DMS 273 (cell line): ENCODE measurements at regions not wholly inside any gene's neighbourhood (a gene's known extent, or its start where the extent isn't known, plus 50 kb on each side); places are given as distances from the start of the nearest gene placed in this dataset.

Source experiments
- DNase-seq: peaks from one replicate; lab custom pipeline; 2025; ENCODE audit not compliant: unreplicated experiment; lab: John Stamatoyannopoulos, UW

DNA sequence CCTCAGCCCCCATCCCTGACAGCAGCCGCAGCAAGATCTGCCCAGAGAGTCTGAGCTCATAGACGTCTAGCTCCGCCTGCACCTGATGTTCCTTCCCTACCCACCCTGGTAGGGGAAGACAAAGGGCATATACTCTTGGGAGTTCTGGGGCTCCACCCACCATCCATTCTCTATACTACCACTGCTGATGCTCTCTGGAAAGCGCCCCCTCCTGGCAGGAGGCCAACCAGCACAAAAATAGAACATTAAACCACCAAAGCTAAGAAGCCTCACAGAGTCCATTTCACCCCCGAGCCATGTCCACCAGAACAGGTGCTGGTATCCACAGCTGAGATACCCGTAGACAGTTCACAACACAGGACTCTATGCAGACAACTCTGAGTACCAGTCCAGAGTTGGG is 662.6 kb upstream of the FAM98A start:
- no peak for DNase-seq

DNA sequence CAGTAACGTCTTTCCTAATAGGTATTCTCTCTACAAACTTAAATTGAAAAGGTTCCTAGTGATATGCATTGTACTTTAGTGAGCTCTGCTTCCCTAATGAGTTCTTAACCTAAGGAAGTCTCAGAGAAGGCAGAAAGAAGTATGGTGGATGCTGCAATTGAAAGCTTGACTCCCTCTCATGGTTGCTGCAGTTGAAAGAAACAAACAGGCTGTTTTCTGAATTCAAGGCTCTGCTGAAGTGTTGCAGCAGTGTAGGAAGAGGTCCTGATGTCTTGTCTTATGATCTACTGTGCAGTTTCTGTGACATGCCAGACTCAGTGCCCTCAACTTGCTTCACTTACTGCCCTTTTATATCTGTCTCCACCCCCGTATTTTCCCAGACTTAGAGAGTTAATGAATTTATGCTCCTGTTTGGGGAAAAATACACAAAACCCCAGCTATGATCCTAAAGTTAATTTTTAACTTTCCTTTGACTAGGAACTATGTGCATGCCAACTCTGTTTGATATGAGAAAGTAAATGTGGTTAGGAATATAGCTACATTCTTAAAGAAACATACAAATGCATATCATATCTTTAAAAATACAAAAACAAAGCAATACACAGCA is 655.3 kb upstream of the FAM98A start:
- DNase-seq: no peak

DNA sequence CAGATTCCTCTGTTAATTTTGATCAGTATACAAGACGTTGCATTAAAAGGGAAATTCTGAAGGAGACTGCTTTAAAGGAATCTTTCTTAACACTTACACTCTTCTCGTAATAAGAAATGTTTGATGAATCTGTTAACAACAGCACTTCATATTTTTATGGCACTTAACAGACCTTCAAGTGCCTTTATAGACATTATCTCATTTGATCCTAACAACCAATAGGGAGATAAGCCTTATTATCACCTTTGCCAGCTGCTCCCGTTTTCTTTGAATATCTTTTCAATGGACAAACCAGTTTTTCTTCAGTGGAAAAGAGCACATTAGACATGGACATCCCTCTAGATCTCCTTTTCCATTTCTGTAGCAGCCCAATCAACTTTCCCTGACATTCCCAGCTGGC is 653.0 kb upstream of the FAM98A start:
- no peak for DNase-seq

DNA sequence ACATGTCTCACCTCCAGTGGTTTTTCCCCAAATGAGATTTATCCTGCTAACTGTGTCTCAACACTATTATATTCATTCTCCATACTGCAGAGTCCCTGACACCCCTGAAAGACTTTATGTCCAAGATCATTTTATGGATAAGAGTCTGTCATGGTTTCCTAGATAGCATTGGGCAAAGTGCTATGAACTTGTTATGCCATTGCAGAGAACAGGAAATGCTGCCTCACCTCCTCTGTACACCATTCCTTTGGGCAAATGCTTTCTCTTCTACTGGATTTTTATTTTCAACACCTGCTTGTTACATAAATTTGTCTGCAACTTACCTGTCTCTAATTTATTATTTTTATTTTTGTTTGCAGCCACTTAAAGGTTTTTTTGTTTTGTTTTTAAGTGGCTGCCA is 652.5 kb upstream of the FAM98A start:
- no peak for DNase-seq

DNA sequence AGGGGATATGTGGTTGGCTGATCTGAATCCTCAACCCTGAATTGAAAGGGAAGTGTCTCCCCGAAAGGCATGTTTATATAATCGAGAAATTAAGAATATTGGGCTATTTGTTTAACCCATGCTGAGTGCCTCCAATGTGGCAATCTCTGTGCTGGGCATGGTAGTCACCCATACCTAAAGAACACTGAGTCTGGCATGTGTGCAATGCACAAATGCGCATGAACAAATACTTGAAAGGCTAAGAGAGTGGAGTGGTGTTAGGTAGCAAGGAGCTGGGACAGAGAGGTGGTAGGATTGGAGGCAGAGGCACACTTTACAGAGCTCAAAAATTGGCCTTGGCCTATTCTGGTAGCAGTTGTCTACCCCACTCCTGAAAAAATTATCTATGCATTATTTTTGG is 645.1 kb upstream of the FAM98A start:
- DNase-seq: no peak

DNA sequence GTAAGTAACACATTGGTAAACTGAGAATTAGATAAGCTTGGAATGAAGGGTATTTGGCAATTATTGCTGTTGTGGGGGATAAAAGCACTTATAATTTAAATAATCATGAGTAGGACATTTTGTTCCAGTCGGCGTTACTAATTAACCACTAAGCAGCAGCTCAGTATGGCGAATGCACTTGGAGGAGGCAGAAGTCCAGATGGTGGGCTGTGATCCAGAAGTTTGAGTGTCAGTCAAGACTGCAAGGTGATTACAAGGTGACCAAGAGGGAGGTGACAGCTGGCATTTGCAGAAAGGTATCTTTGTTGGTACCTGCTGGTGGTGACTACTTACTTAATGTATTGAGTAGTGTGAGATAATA is 643.6 kb upstream of the FAM98A start:
- DNase-seq: peak; percentile 89

DNA sequence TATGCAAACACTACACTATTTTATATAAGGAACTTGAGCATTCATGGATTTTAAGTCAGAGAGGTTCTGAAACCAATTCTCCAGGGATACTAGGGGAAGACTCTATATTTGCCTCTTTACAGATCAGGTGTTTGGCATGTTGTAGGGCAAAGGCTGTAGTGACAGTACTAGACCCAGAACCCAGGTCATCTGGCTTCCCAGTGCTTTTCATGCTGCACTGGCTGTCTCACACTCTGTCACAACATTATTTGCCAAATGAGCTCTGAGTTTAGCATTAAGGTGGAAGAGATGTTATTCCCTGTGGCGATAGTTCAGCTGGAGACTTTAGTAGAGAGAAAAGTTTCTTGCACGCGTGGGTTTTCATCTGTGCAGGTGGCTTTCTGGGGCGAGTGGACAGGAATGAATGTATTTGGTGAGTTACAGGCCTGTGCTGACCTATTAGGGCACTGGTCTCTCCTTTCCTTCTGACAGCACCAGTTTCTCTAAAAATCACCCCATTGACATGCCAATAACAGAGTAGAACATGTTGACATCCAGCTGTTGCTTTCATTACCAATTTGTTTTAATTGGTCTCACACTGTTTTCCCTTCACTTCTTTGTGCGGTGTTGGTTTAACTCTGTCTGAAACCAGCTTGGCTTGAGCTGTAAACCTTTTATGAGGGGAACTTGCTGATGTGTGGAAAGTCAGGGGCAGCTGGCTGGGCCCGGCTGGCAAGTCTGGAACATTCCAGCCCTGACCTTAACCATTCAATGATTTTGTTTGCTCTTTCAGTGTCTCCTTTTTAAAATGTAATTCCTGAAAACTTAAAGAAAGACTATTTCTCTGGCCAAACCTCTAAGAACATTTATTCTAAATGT is 643.0 kb upstream of the FAM98A start:
- DNase-seq: peak; percentile 83

DNA sequence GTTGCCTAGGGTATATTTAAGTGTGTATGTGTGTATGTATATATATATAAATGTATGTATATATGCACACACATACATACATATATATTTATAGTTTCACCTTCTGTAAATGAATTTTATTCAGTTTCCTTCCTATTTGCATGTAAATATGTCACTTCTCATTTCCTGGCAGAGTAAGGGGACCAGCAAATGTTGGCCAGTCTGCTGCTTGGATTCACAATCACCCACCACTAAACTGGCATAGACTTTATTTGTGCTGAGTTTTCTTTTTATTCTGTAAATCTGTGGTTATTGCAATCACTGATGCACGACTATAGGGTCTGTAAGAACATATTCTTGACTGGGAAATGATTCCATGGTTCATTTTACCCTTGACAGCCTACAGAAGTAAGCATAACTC is 640.4 kb upstream of the FAM98A start:
- DNase-seq: no peak

DNA sequence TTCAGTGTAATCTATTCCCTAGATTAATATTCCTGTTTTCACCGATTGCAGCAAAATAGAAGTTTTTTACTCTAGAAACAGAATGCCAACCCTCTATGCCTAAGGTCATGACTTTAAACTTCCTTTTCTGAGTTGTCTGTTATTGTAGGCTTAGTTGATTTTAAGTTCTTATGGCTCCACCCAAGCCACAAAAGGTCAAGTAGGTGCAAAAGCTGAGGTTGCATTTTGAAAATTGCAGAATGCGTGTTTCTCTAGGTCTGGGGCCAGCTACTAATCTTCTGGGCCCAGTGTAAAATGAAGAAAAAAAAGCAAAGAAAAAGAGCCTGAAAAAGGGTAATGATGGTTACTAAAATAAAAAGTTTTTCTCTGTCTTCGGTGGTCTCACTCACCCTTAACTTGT is 635.7 kb upstream of the FAM98A start:
- DNase-seq: no peak

DNA sequence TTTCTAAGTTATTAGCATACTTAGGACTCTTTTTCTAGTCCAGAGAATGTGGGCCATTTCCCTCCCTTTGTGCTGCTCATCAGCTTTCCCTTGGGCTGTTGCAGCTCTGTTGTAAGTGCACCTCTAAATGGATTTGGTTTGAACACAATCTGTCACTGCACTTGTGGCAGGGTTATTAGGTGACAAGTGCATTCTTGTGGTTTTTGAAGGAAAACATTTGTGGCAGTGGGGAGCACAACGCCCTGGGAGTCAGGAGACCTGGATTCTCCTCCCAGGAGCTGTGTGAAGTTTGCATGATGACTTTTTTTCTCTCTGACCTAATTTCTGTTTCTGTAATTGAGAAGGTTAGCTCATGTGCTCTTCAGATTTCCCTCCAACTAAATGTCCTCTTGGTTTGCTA is 630.9 kb upstream of the FAM98A start:
- no peak for DNase-seq

DNA sequence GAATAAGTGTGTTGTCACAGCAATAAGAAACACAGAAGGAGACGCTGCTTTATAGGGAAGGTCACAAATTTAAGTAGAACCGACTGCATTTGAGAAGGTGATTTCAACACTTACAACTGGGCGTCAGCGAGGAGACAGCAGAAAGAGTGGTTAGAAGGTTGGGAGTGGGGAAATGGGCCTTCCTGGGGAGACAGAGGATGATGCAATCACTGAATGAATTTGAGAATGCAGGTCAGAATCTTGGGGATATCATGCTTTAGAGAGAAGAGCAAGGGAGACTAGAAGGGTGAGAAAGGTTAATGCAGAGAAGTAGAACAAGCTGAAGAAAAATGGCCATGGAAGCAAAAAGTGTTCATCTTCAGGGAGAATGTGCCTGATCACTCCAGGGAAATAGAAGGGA is 616.1 kb upstream of the FAM98A start:
- no peak for DNase-seq

DNA sequence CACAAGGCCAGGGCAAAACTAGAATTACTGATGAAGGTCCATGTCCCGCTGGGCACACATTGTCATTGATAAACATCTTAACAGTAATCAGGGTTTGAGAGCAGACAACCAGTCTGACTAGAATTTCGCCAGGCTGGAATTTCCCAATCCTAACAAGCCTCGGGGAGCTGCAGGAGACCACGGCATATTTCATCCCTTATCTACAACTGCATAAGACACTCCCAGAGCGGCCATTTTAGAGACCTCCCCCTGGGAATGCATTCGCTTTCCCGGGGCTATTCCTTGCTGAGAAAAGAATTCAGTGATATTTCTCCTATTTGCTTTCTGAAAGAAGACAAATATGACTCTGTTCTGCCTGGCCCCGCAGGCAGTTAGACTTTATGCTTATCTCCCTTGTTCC is 611.3 kb upstream of the FAM98A start:
- DNase-seq: peak; percentile 24

DNA sequence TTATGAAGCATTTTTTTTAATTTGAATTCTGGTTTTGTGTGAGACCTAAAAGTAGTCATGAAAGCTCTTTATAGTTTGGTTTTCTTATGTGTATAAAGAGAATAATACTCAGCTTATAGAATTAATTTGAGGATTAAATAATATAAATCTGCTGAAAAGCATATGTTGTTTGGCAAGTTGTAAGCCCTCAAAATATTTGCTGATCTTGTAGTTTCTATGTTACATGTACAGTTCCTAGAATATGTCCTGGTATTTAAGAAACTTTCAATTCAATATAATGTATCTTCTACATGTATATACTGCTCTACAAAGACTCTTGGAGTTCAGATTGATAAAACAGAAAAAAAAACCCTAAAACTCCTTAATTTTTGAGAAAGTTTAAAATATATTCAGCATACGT is 605.5 kb upstream of the FAM98A start:
- DNase-seq: no peak

DNA sequence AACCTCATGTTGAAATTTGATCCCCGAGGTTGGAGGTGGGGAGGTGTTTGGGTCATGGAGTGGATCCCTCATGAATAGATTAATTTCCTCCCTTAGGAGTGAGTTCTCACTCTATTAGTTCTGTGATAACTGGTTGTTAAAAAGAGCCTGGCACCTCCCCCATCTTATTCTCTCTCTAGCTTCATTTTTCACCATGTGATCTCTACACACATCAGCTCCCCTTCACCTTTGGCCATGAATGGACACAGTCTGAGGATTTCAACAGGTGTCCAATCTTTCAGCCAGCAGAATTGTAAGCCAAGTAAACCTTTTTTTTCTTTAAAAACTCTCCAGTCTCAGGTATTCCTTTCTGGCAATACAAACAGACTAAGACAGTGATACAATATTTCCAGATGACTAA is 602.0 kb upstream of the FAM98A start:
- no peak for DNase-seq

DNA sequence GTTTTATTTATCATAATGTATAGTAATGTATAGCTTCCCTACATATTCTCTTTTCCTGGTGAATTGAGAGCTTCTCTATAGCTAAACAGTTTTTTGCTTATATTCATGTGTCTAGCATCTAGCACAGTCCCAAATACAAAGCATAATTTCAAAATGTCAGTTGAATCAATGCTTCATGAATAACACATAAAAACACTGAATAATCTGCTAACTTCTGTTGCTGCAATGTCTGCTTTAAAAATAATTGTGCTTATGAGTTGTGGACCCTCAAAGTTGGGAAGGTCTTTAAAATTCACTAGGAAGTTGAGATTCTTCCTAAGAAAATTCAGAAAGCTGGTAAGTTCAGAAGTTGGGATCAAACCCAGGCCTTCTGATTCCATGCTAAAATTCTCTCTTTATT is 600.9 kb upstream of the FAM98A start:
- no peak for DNase-seq

DNA sequence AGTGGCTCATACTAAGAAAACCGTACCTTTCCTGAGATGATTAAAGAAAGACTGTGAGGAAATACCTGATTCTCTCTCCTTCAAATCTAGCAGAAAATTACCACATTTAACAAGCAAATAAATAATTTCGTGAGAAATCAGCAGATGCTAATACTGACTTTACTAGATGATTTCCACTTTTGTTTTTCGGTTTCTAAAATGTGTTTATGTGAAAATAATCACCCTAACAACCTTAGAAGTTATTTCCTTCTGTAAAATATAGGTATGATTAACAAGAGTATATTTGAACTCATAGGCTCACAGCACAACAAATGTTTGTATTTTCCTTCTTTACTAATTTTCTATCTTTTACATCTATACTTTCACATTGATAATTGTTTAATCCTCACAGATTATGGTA is 594.1 kb upstream of the FAM98A start:
- no peak for DNase-seq

DNA sequence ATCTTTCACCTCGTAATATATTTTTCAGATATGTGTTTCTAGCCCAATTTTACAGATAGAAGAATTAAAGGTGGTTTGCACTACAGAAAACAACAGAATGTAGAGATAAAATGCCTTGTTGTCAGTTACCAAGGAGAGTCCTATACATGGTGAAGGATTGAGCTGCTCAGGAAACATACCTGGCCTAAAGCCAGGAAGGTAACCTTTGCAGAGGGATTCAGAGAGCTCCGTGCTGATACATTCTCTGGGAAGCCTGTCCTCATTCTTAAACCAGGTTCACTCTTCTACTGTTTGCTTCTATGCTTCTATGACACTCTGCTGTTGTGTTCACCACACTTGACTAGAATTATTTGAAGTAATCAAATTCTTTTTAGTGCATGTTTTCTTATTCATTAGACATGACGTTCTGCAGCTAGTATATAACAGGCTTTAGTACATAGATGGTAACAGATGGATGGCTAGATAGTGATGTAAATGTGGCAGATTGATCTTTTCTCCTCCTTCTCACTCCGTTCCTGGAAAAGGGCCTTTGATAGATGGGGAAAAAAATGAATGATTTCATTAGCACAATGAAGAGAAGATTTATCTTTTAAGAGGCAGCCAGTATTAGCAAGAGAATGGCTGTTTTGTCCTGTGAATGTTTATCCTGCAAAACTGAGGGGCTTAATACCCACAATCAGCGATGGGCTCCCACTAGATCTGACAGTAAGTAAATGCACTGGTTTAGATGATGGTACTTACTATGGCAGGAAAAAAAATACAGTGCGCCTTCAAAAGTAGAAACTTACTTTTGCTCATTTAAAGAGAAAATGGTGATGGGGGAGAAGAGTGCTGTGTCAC is 589.6 kb upstream of the FAM98A start:
- peak; percentile 45 for DNase-seq

DNA sequence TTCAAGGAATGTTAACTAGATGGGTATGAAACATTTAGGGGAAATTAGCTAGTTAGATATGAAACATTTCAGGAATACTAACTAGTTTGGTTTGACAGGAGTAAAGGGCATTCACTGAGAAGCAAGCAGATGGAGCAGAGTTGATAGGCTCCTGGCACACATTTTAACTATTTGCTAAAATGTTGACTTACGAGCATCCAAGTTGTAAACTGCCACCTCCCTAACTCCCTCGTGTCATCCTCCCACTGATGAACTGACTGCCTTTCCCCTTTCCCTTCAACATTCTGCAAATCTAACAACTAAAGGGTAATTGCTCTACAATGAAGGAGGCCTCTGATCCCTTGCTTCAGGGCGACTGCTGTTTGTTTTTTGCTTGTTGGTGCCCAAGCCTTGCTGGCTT is 580.4 kb upstream of the FAM98A start:
- DNase-seq: no peak

DNA sequence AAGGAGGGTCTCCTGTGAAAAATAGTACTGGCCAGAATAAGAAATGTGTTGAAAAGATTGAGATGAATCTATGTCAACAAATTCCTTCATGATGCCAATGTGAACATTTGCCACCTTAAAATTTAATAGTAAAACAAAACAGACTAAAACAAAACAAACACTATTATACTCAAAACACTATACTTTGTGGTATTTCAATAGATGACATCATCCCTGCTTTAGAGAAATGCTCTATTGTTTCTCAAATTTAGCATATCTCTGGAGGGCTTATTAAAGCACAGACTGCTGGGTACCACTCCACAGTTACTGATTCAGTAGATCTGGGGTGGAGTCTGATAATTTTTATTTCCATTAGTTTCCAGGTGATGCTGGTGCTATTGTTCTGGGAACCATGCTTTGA is 579.4 kb upstream of the FAM98A start:
- no peak for DNase-seq

DNA sequence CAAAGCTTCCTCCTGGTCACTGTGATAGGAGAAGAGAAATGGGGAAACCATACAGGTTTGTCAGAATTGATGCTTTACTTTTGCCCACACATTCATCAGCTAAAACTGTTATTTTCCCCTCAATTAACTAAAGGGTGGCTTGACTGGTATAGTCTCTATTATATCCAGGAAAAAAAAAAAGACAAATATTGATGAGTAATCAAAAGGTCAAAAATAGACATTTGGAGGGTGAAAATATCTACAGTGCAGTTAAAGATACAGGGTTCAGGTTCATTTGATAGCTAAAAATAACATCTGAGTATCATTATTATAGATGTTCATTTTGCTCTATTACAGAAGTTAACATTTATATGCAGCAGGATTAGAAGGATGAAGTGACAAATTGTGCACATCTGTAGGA is 577.6 kb upstream of the FAM98A start:
- DNase-seq: no peak

DNA sequence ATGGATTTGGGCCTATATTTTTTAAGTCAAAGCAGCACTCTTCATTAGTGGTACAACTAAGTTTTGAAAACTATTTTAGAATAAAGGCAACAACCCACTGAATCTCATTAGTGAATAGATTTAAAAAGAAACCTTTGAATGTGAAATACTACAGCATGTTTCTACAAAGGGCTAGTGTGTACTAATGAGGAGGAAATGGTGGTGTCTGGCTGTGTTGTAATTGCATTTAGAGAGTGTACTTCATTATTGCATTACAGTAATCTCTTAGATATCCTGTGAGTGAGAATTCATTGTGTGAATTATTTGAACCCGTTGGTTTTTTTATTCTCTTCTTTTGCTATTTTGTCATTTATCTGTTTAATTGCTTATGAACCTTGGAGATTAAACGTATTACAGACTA is 575.4 kb upstream of the FAM98A start:
- no peak for DNase-seq

DNA sequence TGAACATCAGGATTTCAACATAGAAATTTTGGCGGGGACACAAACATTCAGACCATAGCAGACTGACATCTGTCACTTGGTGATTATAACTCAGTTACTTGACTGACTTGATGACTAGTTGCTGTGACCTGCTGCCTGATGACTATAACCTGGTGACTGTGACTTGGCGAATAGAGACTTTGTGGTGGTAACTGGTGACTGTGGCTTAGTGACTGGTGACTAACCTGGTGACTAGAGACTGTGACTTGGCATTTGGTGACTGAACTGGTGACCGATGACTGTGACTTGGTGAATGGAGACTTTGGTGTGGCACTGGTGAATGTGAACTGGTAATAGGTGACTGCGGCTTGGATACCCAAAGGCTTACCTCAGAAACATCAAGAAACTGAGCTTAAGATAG is 563.1 kb upstream of the FAM98A start:
- DNase-seq: no peak
